GM13977 (cell line): ENCODE measurements at regions not wholly inside any gene's neighbourhood (a gene's known extent, or its start where the extent isn't known, plus 50 kb on each side); places are given as distances from the start of the nearest gene placed in this dataset.

Source experiments
- DNase-seq: peaks from one replicate; pipeline ENCODE4 v3.0.0; 2012; ENCODE audit warnings: low spot score
- CTCF ChIP-seq: IDR thresholded peaks from 2 replicates; pipeline ENCODE4 v1.5.1; 2012; ENCODE audit warnings: mild to moderate bottlenecking, control low read depth; ENCODE audit not compliant: insufficient read depth; ENCODE audit errors: extremely low read depth, missing control alignments
- in situ Hi-C: fragments of 300-500 bp; cut with MboI; formaldehyde crosslinking; loops from one replicate; pipeline ENCODE4 v1.12.0; 2022; ENCODE audit warnings: low sequenced_read_pairs, low pct_unique_long_range_greater_than_20kb, mixed read lengths, inconsistent platforms; ENCODE audit not compliant: unreplicated experiment

GRCh38 chr6:144696610-144697368, 411.7 kb downstream of the UTRN start:
- in situ Hi-C loops: no loop called here
- TF ChIP-seq CTCF: no peak
- DNase-seq: no peak

GRCh38 chr6:144697369-144697760, 412.2 kb downstream of the UTRN start:
- DNase-seq: no peak
- no peak for TF ChIP-seq CTCF
- in situ Hi-C loops: no loop called here

- in situ Hi-C loops: no loop called here
- TF ChIP-seq CTCF: no peak
- DNase-seq: no peak
Measured at GRCh38 chr6:144697801-144698200, 412.7 kb downstream of the UTRN start.

GRCh38 chr6:144702781-144703180, 417.6 kb downstream of the UTRN start:
- DNase-seq: no peak
- TF ChIP-seq CTCF: no peak
- in situ Hi-C loops: no loop called here

- no peak for DNase-seq
- no peak for TF ChIP-seq CTCF
Measured at GRCh38 chr6:144710207-144710606, 425.1 kb downstream of the UTRN start.

GRCh38 chr6:144711661-144712060, 426.5 kb downstream of the UTRN start:
- TF ChIP-seq CTCF: no peak
- in situ Hi-C loops: no loop called here
- DNase-seq: no peak

More at GRCh38 chr6:144710207-144710606, 425.1 kb downstream of the UTRN start:
- in situ Hi-C loops: no loop called here
